NOMO-1 (cell line): ENCODE measurements at regions not wholly inside any gene's neighbourhood (a gene's known extent, or its start where the extent isn't known, plus 50 kb on each side); places are given as distances from the start of the nearest gene placed in this dataset.

Experiments used
- DNase-seq, 2 experiments: peaks; one replicate each; lab custom pipeline; 2025; ENCODE audit not compliant: unreplicated experiment in 2 of 2; lab: John Stamatoyannopoulos, UW

DNA sequence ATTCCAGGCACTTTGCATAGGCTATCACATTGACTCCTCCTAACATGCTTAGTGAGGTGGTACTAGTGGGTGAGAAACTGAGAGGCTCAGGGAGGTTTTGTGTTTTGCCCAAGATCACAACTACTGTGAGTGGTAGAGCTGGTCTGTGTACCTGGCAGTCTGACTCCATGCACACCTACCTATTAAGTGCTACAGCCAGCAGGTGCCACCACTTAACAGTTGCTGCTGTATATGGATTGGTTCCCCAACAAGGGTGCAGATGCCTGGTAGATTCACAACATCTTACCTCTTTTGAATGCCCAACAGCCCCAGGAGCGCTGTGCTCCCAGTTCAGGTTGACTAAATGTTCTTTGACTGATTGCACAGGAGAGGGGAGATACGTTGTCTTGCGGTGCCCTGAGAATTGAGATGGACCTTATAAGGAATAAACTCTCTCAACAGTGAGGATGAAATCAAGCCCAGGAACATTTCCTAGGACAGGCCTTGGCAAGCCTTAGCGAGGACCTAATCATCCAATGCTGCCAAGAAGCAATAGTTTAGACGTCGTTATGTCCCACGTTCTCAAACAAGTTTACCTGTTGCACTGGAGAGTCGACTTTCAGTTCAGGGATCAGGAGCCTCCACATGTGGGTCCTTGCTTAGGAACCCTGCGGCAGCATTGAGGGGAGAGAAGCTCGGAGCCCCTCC, 78.9 kb upstream of the F3 start:
- no peak for DNase-seq

DNA sequence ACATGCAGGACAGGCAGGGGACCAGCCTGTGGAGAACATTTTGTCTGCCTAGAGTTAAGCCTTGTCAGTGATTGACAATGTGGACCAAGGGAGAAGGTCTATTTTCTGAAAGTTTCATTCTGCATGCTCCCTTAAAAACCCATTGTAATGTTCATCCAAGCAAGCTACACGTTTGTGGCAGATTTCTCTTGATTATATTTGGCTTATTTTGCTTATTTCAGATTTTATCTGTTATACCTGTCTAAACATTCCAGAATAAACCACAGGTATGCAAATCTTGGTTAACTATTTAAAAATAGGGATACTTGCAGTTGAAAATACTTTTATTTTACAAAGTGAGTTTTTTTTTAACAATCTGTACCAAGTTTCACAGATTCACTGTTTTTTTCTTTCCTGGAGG, 78.2 kb upstream of the F3 start:
- no peak for DNase-seq

DNA sequence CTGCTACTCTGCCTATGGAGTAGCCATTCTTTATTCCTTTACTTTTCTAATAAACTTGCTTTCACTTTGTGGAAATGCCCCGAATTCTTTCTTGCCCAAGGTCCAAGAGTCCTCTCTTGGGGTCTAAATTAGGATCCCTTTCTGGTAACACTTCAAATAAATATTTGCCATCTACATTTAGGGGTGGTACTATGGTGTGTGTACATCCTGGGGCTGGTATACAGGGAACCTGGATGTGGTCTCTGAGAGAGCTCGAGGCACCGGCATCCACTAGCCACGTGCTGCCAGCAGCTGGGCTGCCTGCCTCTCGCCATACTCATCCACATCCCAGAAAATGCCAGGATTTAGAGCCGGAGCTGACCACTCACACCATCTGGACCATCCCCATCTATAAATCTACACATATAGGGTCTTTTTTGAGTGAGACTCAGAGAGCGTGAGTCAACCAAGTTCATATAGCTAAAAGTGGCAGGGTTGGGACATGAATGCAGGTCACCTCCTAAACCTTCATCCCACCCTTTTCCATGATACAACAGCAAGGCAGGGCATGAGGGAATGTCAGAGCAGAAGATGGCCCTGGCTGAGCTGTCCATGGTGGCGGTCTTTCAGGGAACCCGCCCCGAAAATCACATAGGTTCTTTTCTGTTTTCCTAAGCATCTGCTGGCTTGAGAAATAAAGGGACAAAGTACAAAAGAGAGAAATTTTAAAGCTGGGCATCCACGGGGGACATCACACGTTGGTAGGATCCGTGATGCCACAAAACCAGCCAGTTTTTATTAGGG, 76.6 kb upstream of the F3 start:
- DNase-seq, result no peak

DNA sequence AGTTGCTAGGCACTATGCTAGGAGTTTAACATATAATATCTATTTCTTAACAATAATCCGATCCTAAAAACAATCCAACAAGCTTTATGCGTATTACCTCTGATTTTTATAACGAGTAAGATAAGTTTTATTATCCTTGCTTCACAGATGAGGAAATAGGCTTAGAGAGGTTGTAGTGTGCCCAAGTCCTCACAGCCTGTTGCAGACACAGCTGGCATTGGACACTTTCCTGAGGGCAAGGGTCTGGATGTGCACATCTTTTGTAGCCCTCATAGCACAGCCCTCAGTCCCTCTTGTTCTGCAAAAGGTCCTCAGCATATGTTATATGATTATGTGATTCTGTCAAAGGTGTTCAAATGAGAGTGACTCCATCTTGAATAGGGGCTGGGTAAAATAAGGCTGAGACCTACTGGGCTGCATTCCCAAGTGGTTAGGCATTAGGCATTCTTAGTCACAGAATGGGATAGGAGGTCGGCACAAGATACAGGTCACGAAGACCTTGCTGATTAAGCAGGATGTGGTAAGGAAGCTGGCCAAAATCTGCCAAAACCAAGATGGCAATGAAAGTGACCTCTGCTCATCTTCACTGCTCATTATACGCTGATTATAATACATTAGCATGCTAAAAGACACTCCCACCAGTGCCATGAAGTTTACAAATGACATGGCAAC, 75.7 kb upstream of the F3 start:
- no peak for DNase-seq

DNA sequence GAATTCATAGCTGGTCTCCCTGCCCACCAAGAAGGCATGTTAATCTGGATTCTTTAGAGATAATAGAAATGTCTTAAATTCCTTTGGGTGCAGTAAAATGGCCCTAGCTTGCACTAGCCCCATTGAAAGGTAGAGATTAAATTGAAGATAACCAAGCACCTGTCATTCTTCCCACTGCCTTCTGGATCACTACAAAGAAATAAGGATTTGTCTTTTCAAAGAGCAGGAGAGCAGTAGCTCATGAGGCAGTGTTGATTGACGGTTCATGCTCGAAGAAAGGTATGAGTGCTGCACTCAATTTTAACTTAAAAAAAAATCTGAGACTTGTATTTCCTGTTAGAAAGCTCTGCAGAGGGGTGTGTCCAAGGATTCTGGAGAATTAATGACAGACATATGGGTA, 74.9 kb upstream of the F3 start:
- DNase-seq, result no peak

DNA sequence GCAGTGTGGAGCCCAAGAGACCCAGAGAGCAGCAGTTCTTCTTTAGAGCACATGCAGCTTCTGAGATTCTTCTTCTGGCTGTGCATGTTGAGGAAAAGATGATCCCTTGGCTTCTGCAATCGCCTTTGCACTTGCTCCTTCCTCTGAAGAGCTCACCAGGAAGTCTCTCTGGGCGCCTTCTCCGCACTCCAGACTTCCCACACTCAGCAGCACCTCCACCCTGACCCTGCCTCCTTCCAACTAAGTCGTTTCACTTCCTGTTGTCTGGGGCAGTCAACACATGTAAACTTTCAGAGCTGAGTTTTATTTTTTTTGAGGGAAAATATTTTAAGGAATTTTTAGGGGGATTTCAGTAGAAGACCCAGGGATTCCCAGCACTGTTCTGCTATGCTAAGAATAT, 73.4 kb upstream of the F3 start:
- peak; percentile 56 to 62 for DNase-seq

DNA sequence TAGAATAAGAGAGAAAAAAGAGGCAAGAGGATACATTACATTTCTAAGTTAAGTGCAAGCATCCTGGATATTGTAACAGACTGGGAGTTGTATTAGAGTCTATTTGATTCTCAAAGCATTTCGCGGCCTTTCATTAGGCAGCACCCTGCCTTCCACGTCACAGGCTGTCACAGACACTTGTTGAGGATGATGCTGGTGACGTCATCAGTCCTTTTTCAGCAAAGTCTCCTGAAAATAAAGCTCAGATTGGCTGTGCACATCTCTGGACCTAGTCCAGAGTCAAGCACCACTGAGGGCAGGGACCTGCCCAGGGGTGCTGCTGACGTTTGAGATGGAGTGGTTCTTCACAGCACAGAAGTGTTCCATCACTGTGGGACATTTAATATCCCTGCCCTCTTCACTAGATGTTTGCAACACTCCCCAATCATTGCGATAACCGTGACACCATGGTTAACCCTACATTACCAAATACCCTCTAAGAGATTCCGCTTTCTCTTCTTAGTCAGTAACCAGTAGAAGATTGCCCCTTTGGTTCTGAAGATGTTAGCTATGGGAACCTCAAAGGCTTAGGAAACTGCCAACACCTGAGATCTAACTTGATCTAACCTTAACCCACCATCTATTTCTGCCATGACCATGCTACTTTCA, 72.7 kb upstream of the F3 start:
- peak in 1 of 2 experiments; percentile 36 for DNase-seq

DNA sequence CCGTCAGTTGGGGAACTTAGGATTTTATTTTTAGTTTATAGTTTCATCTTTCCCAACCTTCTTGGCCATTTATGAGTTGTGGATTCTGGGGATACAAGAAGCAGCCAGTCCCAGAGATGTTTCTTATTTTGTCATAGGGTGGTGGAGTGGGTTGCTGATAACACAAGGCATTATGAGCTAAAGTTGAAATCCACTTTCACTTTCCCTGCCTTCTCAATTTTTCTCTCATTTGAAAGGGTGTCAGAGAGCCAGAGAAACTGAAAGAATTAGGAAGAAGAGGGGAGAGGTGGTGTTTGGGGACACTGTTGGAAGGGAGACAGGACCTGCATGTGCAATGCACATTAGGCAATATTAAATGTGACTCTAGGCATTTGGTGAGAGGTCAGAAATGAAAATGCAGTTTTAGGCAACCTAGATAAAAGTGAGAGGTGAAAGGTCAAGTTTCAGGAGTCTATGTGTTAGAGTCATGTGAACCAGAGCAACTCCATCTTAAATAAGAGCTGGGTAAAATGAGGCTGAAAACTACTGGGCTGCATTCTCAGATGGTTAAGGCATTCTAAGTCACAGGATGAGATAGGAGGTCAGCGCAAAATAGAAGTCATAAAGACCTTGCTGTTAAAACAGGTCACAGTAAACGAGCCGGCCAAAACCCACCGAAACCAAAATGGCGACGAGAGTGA, 71.1 kb upstream of the F3 start:
- peak in 1 of 2 experiments; percentile 22 for DNase-seq

DNA sequence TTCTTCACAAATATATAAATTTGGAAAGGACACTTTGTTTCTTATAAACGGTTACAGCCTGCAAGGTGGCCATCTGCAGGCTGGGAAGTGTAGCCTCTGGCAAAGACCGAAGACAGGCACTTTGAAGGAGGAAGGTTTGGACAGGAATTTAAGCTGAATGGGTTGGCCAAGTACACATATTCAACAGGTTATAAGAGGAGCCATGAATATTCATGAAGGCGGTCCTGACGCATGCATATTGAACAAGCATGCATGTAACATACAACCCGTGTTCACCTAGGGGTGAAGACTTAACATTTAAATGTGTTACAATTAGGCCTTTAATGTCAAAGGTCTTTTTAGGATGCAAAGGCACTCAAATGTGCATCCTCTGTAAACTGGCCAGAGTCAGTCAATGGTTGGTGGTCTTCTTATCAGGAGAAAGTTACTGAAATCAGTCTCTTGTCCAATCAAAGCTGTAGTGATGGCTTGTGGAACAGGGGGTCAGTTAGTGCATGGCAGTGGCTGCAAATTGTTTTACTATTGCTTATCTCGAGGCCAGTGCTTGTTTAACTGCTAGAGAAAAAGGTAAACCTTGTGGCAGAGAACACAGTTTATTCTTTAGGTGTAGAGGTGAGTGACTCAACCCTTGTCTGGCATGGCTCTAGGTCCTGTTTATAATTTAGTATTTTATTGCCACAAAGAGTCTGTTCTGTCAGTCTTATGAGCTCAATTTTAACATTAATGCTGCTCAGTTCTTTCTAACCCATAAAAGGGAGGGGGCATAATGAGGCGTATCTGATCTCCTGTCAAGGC, 70.3 kb upstream of the F3 start:
- no peak for DNase-seq

DNA sequence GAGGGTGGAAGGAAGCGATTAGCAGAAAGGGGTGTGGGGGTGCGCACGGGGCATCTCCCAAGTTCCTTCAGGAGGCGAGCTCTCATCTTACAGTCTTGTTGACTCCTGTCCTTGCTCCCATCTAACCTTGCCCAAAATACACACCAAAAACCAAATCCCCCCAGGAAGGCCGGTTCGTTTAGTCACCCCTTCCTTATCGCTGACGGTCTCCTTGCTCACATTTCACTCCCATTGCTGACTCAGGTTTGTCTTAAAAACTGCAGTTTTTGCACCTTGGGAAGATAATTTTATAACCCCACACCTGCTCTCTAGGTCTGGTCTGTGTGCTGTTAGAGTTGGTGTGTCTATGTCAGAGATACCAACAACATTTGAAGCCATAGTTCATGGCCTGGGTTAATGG, 68.1 kb upstream of the F3 start:
- DNase-seq, result no peak

DNA sequence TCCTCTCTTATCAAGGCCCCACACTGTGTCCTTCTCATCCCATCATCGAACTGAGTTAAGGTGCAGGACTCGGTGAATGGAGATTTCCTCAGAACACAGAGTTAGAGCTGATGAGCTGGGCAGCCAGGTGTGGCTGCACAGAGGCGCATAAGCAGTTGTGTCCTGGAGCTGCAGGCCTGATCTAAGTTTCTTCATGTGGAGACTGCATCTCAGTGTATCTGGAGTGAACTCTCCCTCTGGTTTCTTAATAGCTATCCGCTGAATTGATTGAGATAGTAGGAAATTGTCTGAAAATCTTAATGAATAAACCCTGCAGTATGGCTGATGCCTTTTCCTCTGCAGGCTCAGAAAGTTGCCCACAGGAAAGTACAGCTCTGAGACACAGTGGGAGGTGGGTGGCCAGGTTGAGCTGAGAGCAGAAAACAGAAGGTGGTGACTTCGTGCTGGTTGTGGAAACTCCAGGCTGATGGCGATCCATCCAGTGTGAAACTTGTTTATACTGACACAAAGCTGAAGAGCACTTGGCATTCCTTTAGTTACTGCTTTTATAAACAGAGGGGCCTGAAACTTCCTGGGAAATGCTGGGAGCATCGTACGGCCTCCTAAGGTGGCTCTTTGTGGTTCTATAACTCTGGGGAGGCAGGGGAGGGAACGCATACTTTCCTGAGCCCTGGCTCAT, 67.4 kb upstream of the F3 start:
- no peak for DNase-seq

DNA sequence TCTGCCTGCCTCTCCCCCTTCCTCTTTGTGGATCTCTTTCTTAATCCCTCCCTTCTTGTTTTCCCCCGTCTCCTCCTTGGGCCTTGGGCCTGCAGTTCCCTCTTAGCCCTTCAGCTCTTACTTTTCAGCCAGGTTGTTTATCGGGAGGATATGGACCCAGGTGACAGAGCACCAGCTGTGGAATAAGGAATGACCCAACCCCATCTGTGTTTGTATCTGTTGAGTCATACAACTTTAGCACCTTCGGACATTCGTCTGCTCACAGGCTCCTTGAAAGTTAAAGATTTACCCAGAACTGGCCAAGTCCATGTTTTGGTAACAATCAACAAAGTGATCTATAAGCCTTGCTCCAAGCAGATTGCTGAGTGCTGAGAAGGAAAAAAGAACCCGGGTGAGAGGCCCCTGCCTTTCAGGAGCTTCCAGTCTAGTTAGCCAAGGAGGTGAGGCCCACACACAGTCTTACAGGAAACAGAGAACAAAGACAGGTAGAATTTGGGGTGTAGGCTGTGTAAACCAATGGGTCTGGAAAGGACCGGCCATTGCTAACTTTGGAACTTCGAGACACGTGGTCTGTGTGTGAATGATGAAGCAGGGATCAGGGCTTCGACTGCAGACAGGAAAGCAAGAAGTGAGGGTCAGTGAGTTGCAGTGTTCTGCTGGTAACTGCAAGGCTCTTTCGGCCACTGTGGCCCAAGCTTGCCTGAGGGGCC, 66.7 kb upstream of the F3 start:
- no peak for DNase-seq

DNA sequence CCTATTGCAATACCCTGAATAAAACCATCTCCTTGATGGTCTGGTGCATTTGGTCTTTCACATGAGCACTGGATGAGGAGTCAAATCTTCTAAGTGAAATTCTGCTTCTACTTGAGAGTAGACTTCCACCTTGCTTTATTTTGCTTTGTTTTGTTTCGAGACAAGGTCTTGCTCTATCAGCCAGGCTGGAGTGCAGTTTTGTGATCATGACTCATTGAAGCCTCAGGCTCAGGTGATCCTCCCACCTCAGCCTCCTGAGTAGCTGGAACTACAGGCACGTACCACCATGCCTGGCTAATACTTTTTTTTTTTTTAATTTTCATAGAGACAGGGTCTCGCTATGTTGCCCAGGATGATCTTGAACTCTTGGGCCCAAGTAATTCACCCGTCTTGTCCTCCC, 65.8 kb upstream of the F3 start:
- DNase-seq, result no peak

DNA sequence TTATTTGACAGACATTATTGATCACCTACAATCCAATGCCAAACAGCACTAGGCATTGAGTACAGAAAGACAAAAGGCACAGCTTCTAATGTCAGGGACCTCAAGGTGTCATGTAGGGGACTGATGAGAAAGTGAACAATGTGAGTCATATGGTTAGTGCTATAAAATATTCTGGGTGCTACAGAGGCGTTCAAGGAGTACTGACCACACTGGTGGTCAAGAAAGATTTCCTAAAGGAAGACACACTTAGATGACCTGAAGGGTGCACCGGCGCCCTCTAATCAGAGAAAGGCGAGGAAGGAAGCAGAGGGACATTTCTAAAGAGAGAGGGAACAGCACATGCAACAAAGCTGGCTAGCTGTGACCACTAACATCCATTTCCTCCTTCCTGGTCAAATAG, 64.9 kb upstream of the F3 start:
- DNase-seq, result no peak

DNA sequence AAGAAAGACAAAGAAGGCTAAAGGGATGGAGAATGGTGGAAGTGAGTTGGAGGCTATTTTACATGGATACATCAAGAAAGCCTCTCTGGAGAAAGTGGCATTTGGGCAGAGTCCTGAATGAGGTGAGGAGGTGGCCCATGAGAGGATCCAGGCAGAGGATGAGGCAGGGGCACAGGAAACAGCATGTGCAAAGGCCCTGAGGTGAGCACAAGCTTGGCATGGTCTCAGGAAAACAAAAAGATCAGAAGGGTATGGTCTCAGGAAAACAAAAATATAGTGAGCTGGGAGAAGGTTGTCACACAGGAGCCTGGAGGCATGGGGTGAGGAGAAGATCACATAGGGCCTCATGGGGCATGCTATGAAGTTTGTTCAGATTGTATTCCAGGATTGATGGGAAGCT, 62.1 kb upstream of the F3 start:
- no peak for DNase-seq

DNA sequence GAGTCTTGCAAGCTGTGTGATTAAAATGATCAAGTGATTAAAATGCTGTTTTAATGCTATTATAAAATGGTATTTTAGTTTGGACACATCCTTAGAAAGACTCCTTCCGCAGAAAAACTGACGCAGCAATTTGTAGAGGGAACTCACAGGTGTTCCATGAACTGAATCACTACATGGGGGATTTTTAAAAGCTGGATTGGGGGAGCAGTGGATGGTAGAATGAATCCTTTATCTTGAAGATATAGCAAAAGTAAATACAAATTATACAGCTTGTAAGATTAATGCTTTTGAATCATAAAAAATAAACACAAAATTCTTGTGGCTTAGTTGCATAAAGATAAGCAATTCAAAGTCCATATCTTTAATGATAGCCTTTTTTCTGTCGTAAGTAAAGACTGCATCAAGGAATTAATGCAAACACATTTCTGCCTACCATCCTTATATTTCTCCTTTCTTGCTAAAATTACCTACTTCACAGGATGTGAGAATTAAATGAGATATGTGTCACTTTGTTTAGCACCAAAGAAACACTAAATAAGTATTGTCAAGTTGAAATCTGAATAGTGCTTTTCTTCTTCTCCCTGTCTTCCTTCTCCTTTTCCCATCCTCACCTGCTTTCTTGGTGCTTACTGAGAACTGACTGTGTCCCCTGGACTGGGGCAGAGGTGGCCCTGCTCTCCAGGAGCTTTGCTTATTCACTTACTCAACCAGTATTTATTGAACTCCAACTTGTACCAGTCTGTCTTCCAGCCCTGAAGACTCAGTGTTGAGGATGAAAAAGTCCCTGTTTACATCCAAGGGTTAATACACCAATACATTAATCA, 61.5 kb upstream of the F3 start:
- peak in 1 of 2 experiments; percentile 46 for DNase-seq

DNA sequence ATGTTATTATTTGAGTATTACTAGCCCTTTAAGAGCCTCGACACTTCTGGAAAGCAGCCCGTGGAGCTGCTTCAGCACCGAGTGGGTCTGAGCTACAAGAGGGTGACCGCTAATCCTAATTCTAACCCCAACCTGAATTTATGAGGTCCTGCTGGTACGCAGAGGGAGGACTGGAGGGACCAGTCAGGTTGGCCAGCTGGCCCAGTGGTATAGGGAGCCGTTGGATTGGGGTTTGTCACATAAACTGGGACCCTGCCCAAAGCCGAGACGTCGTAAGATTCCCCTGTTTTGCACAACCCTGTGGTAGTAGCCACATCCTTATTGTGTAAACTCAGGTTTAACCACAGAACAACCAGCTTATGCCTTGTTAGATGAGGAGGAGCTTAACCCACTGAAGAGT, 60.8 kb upstream of the F3 start:
- DNase-seq, result peak; percentile 89 to 96

DNA sequence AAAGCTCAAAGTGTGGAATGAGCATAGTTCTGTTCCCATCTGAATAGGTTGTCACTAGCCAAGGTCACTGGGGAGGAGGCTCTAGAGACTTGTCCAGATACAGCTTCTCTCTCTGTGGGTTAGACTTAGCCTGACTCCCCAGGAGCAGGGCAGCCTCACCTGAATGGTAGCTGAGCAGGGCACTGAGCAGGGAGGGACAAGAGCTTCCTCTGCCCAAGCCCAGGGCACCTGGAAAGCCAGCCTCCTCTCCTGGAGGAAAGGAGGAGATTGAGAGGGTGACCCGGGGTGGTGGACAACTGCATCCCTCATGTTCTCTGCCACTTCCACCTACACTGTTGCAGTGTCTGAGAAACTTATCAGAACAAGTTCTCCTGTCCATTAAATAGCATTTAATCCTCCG, 59.0 kb upstream of the F3 start:
- DNase-seq, result no peak
